ENCODE measurements at regions not wholly inside any gene's neighbourhood (a gene's known extent, or its start where the extent isn't known, plus 50 kb on each side); places are given as distances from the start of the nearest gene placed in this dataset.
"Not testable (repeated sequence)": the region's sequence is repeated elsewhere in the genome, so short reads cannot be mapped to it uniquely, and the experiment has no call there.

DNA sequence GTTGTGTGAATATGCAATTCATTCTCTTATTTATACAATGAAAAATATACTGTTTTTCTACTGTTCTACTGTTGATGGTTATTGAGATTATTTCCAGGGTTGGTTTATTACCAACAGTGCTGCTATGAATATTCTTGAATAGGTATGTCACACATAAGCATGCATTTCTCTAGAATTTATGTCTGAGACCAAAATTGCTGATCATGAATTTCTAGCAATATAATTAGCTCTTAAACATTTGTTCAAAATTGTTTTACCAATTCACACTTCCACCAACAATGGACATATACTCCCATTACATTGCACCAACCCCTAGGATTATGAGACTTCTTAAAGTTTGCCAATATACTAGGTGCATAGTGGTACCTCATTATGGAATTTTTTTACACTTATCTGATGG, 164.1 kb upstream of the KCNQ5 start:
- no peak for DNase-seq

DNA sequence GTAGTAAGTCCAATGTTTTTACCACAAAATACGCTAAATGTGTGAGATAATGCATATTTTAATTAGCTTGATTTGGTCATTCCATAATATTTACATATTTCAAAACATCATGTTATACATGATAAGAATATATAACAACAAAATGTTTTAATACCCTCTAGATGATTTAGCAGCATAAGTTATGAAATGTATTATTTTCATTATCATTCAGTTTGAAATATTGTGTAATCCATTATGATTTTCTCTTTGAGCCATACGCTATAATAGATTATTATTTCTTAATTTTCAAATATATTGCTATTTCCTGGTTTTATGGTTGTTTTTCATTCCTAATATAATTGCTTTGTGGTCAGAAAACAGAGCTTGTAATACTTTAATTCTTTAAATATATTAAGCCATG, 163.3 kb upstream of the KCNQ5 start:
- DNase-seq, result no peak

DNA sequence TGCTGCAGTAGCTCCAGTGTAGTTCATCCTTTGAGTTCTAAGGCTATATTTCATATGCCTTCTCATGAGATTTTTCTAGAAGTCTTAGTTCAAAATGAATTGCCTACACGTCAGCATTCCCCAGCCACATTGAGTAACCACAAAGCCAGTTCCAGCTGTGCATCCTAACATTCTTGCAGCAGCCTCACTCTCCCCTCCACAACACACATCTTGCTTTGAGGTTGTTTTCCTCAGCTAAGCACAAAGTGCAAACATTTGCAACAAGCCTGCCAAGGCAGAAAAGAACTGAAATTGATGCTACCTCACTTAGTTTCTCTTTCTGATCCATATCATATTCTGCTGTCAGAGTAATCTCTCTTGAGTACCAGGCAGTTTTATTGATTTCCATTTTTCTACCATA, 160.7 kb upstream of the KCNQ5 start:
- DNase-seq, result no peak

DNA sequence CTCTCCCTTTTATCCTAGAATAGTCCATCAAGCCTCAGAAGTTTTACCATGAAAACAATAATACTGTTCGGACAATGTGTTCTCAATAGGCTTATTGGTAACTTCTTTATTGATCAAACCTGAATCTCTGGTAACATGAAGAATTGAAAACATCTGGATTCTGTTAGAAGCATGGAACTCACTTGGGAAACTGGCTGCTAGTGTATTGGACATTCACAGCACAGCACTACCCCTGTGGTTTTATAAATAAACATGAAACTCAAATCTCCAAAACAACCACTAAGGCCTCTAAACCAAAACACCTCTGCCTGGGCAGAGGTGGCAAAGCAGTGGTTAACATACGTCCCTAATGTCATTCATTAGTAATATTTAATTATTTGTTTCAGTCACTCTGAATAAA, 157.6 kb upstream of the KCNQ5 start:
- DNase-seq, result no peak

DNA sequence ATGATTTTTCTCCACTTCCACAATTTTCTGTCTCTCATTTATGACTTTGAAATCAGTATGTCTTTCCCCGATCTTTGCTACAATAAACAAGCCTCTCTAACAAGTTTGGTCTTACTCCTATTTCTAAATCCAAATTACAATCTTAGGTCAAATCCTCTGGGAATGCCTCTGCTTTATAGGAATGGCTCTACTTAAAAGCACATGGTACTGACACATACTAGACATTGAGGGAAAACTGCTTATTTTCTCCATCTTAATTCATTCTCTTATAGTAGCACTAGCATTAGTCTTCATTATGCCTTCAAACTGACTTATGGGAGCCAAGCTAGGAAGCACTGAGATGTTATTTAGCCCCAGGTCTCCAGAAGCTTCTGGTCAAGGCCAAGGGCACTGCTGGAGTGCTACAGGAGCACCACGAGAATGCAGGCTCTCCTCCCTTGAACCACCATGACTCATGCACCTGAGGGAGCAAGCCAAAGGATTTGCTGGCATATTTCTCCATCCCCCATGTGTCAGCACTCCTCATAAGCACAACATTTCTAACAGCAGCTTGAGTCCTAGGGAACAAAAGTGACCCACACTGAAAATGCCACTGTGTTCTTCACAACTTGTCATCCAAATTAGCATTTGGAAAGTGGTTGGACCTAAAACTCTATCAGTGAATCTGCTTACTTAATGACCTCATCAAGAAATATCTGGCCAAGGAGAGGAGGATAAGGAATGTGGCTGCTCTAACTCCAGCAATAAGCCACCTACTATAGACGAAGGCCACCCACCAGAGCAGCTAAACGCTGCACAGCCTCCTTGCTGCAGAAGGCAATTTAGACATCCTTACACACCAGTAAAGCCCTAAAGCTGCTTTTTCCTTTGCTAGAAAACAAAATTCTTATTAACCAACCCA, 156.8 kb upstream of the KCNQ5 start:
- DNase-seq, result no peak

DNA sequence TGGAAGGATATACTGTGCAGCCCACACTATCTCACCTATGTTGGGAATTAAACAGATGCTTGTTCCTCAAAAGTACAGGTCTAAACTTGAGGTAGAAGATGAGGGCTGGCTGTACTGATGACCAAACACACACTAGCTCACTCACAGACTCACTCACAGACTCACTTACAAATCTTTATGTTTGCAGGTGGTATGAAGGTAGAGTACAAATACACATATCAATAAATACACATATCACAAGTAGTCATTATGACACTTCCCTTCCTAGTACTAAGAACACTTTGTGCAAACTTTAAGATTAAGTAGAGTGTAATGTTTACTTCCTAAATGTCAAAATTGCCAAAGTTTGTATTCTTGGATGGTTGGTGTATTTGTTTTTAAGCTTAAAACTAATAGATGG, 155.4 kb upstream of the KCNQ5 start:
- DNase-seq, result no peak

DNA sequence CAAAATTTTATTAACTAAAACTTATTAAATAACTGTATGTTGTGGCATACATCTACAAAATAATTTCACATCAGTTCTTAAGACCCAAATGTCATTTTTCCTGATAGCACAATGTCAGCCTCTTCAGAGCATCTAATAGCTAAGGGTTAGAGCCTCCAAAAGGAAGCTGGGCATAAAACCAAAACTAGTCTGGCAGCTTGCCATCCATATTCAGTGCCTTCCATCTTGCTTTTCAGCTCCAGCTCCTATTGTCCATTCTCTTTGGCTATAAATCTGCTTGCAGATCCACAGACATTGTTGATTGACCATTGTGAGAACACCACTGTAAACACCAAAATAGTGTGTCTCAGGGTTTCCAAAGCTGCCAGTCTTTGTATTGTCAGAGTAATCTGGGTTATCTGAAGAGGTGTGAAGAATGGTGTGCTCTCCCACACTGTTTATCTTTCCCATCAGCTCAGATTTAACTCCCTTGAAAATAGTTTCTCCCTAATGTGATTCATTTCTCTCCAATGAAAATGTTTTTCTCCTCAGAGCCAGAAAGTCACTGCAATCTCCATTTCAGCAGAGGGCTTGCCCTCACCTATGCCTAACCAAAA, 154.8 kb upstream of the KCNQ5 start:
- DNase-seq, result no peak

DNA sequence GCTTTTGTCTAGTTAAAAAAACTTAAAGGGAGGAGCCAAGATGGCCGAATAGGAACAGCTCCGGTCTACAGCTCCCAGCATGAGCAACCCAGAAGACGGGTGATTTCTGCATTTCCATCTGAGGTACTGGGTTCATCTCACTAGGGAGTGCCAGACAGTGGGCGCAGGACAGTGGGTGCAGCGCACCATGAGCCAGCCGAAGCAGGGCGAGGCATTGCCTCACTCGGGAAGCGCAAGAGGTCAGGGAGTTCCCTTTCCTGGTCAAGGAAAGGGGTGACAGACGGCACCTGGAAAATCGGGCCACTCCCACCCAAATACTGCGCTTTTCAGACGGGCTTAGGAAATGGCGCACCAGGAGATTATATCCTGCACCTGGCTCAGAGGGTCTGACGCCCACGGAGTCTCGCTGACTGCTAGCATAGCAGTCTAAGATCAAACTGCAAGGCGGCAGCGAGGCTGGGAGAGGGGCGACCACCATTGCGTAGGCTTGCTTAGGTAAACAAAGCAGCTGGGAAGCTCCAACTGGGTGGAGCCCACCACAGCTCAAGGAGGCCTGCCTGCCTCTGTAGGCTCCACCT, 152.4 kb upstream of the KCNQ5 start:
- DNase-seq, result not testable (repeated sequence)

DNA sequence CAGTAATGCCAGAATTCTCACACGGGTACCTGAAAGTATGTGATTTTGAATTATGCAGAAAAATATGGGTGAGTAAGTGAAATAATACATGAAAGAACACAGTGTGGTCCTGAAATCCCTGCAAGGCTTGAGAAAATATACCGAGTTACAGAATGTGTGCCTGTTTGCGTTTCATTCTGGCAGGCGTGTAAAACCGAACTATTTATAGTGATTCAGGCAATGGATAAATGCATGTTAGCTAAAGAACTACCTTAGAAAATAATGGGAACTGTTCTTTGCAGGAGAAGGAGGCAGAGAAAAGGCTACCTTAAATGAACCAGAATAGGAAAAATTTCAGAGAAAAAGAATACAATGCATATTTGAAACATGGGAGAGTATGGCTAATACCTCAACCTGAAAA, 145.8 kb upstream of the KCNQ5 start:
- no peak for DNase-seq

DNA sequence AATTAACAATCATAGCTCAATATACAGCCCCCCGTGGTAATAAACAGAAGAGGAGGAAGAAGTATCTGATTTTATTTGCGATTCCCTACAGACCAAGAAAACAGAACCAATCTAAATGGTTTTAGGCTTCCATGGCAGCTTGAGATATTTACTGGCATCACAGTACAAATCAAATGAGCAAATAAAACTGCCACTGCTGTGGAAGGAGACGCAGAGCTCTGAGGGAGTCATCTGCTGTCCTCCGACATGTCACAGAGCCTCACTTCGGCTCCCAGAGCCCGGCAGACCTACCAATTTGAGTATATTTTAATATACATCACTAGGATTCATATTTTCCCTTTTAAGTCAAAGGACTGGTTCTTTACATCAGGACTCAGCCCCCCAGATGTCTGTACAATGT, 145.2 kb upstream of the KCNQ5 start:
- no peak for DNase-seq

DNA sequence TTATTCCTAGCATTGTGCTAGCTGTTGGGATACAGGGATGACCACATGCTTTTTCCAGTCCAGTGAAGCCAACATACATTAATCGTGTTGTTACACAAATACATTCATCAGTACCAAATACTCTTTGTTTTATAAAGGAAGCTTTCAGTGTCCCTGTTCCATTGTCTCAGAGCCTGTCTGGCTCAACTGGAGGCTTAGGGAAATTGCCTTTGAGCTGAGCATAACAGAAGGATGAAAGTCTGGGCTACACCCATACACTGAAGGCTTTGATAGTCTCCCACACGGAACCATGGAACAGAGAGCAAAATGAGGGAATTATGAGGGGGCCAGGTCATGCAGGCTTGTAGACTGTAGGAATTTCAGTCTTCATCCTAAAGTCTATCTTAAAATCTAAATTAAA, 126.4 kb upstream of the KCNQ5 start:
- no peak for DNase-seq

DNA sequence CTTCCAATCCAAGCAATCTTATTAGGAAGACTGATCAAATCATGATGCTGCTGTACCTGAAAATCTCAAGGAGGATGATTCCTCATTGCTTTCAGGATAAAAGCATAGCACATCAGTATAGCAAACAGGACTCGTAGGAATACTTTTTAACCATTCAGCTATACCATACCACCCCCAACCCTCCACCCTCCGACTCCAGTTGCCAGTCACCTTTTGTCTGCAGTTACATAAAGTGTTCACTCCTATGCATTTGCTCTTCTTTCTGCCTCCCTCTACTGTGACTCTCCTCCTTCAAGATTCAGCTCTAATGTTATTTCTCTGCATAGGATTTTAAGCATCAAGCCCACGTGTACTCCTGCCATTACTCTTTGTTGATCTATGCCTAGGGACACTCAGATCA, 124.7 kb upstream of the KCNQ5 start:
- DNase-seq, result no peak

DNA sequence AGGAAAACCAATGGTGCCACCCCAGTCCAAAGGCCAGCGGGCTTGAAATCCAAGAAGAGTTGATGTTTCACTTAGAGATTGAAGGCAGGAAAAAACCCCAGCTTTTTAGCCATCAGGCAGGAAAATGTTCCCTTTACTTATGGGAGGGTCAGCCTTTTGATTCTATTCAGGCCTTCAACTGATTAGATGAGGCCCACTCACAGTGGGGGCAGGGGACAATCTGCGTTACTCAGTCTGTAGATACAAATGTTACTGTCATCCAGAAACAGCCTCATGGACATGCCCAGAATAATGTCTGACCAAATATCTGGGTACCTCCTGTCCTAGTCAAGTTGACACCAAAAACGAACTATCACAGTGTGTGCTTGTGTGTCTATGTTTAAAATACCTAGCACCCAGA, 121.2 kb upstream of the KCNQ5 start:
- no peak for DNase-seq

DNA sequence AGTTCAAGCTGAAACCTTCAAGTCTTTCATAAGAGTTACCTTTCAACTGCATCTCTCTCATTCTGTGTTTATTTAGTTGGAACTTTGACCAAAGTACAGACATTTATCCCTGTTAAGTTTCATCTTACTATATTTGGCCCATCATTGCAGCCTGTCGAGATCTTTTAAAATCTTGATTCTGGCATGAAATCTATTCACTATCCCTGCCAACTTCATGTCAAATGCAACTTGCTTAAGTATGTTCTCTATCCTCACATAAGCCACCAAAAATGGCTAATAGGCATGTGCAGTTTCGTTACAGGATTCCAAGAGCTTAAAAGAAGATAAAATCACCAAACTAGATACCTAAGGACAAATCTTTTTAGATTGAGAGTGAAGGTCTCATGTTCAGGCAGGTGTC, 117.5 kb upstream of the KCNQ5 start:
- no peak for DNase-seq

DNA sequence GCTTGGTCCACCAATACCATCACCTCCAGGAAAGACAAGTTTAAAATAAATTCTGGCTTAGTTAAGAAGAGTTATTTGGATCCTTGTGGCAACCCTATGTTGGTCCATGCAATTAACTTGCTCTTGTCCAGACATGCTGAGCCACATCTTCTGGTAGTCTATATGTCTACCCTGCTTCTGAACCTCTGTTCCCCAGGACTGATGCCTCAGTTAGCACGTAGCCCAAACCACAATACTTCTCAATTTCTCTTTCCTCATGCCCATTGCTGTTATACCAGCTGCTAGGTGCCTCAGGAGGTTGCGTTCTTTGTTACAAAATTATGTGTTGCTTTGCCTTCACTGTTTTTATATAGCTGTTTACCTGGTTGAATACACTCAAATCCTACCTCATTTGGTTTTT, 116.4 kb upstream of the KCNQ5 start:
- no peak for DNase-seq

DNA sequence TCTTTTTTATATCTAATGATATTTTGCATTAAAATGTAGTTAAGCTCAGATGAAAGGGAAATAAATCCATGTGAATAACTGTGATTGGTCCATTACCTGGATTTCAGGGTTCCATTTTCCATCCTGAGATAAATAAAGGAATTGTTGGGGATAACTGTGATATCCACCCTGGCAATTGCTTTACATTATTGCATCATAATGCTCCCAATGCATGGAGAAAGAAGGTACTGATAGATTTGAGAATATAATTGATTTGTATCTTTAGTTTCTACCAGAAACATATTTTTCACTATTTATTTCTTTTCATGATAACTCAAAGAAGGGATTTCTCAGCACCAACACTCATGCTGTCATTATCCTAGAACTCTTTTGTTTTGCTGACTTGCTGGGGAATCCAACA, 102.0 kb upstream of the KCNQ5 start:
- no peak for DNase-seq

DNA sequence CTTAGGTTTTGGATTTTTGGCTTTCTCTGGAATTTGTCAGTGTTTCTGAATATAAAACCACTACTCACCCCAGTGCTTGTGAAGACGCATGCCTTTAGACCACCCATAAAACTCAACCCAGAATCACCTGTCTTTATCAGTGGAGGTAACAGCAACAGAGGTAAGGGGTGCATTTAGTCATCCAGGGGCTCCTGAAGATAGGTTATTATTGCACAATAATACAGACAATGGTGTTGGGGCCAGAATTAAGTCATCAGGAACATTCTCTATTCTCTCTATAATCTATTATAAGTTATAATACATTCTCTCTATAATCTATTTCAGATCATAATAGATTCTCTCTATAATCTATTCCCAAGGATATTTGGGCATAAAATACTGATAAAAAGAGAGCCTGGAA, 100.2 kb upstream of the KCNQ5 start:
- DNase-seq, result no peak

DNA sequence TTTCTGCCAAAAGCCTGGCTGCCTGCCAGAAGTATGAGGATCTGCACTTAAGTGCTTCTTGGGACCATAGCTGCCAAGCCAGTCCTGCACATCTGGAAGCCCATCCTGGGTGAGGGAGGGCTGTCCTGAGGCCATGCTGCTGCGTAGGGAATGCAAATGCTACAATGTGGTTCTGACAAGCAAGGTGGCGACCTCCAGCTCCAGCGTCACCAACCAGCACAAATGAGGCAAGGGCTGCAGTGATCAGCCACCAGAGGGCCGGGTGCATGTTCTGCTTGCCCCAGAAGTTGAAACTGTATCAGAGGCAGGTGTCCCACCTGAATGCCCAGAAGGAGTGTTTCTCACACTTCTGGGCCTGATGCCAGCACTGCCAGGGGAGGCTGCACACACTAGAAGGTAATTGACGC, 99.1 kb upstream of the KCNQ5 start:
- DNase-seq, result peak in 1 of 4 experiments; percentile 5

DNA sequence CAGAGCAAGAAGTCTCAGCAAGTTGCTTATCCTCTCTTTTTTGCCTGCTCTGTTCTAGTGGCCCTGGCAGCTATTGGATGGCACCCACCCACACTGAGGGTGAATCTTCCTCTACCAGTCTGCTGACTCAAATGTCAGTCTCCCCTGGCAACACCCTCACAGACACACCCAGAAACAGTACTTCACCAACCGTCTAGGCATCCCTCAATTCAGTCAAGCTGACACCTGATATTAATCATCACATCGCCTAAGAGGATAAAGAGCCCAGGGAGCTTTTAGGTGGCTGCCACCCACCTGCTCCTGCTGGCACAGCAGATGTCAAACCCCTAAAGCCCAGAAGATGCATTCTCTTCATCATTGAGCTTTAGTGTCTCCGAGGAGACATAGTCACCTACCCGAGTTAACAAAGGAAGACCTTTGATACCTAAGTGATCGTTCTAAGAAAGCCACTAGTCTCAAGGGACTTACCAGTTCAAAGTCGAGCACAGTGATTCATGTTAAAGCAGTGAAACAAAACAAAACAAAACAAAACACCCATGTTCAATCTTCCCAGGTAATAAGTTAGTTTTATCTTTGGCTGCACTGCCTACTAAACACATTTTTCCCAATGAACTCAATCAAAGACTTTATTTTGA, 97.7 kb upstream of the KCNQ5 start:
- no peak for DNase-seq

DNA sequence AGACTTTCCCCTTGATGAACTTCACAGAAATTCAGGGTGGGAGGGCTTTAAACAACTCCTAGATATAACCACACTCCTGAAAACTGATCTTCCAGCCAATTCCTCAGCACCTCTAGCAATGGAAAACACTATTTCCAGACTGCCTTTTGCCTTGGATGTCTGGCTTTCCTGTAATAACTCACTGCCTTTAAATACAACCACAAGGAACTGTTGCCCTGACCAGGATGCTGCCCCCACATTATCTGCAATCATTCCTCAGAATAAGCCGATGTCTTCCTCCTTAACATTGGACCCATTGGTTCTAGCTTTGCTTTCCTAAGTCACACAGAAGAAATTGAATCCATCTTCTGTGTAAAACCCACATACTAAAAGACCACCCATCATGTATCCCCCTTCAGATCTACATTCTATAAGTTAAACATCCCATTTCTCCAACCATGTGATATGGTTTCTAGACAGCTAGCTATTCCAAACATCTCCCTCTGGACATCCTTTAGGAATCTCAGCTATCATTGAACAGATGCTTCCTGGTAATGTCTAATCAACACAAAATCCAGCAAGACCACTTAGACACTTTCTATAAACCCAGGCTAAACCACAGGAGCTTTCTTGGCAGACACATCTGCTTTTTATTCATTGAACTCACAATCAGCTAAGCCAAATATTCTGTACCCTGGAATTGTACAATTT, 95.9 kb upstream of the KCNQ5 start:
- DNase-seq, result no peak

DNA sequence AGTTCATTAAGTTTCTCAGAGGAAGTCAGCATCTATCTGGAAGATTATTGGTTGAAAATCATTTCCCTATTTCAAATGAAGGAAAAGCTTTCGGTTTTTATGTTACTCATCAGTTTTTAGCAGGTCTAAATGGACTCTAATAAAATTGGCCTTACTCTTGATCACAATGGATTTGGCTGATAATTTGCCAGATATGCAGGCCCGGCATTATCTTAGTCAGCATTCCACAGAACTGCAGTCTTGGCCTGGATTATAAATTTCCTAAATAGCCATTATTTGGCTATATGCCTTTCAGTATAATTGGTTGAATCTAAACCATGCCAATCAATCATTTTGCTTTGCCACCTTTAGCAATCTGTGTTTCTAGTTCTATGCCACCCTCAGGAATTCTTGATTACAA, 91.7 kb upstream of the KCNQ5 start:
- no peak for DNase-seq

DNA sequence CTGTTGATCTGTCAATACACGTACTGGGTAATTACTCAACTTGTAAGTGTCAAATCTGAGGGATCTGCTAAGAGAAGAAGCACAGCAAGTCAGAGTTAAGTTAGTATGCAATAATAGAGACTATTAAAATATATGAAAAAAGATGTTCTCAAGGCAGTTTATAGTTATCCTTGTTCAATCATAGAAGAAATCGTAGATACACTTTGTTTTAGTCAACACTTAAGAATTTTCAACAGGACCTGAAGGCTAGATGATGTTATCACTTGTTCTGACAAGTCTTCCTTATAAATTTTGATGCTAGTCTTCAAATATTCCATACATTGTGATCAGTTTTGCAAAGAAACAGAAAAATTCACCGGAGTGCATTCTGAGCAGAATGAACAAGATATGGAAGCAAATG, 91.1 kb upstream of the KCNQ5 start:
- no peak for DNase-seq

DNA sequence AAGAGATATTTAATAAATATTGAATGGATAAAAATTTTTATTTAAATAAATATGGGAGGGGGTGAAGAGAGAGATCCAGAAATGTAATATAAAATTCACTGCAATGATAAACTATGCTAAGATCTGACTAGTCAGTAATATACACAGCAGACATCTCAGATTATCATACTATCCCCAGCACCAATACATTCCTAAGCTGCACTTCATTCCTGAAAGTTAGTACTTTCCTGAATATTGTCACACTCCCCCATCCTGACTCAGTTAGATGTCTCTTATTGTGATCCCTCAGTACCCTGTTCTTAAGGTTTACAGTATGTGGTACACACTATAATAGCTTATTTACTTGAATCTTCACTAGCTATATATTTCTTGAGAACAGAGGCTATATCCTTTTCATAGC, 88.3 kb upstream of the KCNQ5 start:
- DNase-seq, result no peak
